ENCODE measurements at regions not wholly inside any gene's neighbourhood (a gene's known extent, or its start where the extent isn't known, plus 50 kb on each side); places are given as distances from the start of the nearest gene placed in this dataset.

- H3K27ac ChIP-seq (ENCODE audit: low read depth, low read length): no peak overlapping the region
- no peaks in the 10 kb centered on the region for H3K27me3 ChIP-seq (ENCODE audit: insufficient read depth, low read length)
- DNase-seq: no peak
- H3K4me1 Mint-ChIP-seq: no peaks in the 10 kb centered on the region
- H3K36me3 ChIP-seq (ENCODE audit: insufficient read depth, low read length): no peaks in the 10 kb centered on the region
- H3K9me3 Mint-ChIP-seq: peaks cover 0 to 15% (median 4%) of the 10 kb centered on the region in 8 donors
- intact Hi-C loops (cut with micrococcal nuclease): no loop called here
- H3K4me3 Mint-ChIP-seq: no peak overlapping the region
- CTCF ChIA-PET (ENCODE audit: partially characterized antibody): no interaction called here
- H3K4me3 ChIP-seq (ENCODE audit: low read length in 2 of 2): no peak overlapping the region
- no peak overlapping the region for H3K27ac Mint-ChIP-seq
- H3K9me3 ChIP-seq (ENCODE audit: control insufficient read depth in 1 of 2, low read length in 2 of 2): no peaks in the 10 kb centered on the region
- POLR2A ChIA-PET (ENCODE audit: partially characterized antibody): no interaction called here
- H3K36me3 Mint-ChIP-seq: no peaks in the 10 kb centered on the region
- H3K27me3 Mint-ChIP-seq: no peaks in the 10 kb centered on the region
- no peaks in the 10 kb centered on the region for H3K4me1 ChIP-seq (ENCODE audit: insufficient read depth, low read length)
Measured at GRCh38 chr5:167123126-167123525, 1168.3 kb upstream of the WWC1 start.

DNA sequence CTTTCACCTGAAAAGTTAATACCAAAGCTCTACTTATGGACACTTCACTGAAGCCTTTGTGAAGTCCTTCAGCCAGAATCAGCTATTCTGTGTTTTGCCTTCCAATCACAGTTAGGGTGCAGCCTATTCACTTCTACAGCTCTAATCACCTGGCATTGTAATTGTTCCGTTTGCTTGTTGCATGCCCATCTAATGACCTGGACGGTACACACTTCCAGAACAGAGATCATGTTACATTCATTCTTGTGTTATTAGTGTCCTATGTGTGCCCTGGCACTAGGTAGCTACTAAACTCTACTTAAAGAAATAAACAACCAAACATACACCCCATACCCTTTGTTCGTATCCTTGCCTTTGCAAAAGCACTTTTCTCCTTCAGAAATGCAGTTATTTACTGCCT lies 1162.9 kb upstream of the WWC1 start:
- CTCF ChIA-PET (ENCODE audit: partially characterized antibody): no interaction called here
- H3K36me3 ChIP-seq (ENCODE audit: insufficient read depth, low read length): no peaks in the 10 kb centered on the region
- POLR2A ChIA-PET (ENCODE audit: partially characterized antibody): no interaction called here
- H3K9me3 Mint-ChIP-seq: peaks cover 0 to 12% (median 4%) of the 10 kb centered on the region in 8 donors
- H3K27me3 Mint-ChIP-seq: no peaks in the 10 kb centered on the region
- no peaks in the 10 kb centered on the region for H3K4me1 ChIP-seq (ENCODE audit: insufficient read depth, low read length)
- H3K4me1 Mint-ChIP-seq: no peaks in the 10 kb centered on the region
- no peak overlapping the region for H3K4me3 Mint-ChIP-seq
- DNase-seq: no peak
- H3K27me3 ChIP-seq (ENCODE audit: insufficient read depth, low read length): no peaks in the 10 kb centered on the region
- intact Hi-C loops (cut with micrococcal nuclease): no loop called here
- no peak overlapping the region for H3K27ac Mint-ChIP-seq
- H3K4me3 ChIP-seq (ENCODE audit: low read length in 2 of 2): no peak overlapping the region
- H3K27ac ChIP-seq (ENCODE audit: low read depth, low read length): no peak overlapping the region
- H3K9me3 ChIP-seq (ENCODE audit: control insufficient read depth in 1 of 2, low read length in 2 of 2): no peaks in the 10 kb centered on the region
- no peaks in the 10 kb centered on the region for H3K36me3 Mint-ChIP-seq

DNA sequence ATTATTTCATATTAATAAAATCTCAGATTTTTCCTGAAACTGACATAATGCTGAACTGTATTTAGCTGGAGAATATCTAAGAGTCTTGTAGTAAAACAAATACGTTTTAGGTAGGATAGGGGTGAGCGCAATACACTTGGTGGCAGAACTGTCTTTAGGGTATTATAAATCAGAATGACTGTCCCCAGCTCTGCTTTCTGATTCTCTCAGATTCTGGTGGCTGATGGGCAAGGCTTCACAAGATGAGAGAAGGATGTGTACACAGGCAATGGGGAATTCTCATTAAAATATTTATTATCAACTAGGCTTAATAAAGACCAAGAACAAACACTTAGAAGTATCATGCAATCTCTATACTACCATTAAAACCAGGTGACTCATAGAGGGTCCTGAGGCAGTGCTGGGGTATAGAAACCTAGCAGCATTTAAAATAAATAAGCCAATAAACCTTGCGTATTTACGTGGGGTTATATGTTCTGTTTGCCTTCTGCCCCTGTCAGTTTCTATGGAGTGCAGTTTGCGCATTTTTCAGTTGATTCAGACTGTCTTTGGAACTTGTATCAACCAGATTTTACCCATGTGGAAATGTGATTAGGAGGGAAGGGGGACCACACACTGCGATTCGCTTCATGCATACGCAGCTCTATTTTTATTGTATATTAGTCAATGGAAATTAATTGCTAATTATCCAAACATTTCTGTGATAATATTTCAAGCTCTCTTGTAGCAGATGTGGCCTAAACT lies 1150.7 kb upstream of the WWC1 start:
- intact Hi-C loops (cut with micrococcal nuclease): no loop called here
- H3K4me3 Mint-ChIP-seq: no peak overlapping the region
- Histone ChIP-seq H3K36me3 (ENCODE audit: insufficient read depth, low read length) (no peaks in the 10 kb centered on the region), H3K27ac (ENCODE audit: low read depth, low read length) (no peak overlapping the region), H3K4me1 (ENCODE audit: insufficient read depth, low read length) (no peaks in the 10 kb centered on the region), H3K27me3 (ENCODE audit: insufficient read depth, low read length) (no peaks in the 10 kb centered on the region), H3K4me3 (ENCODE audit: low read length in 2 of 2) (no peak overlapping the region), H3K9me3 (ENCODE audit: control insufficient read depth in 1 of 2, low read length in 2 of 2) (no peaks in the 10 kb centered on the region)
- H3K27me3 Mint-ChIP-seq: no peaks in the 10 kb centered on the region
- no peaks in the 10 kb centered on the region for H3K4me1 Mint-ChIP-seq
- CTCF ChIA-PET (ENCODE audit: partially characterized antibody): no interaction called here
- H3K27ac Mint-ChIP-seq: no peak overlapping the region
- no peak for DNase-seq
- H3K36me3 Mint-ChIP-seq: no peaks in the 10 kb centered on the region
- POLR2A ChIA-PET (ENCODE audit: partially characterized antibody): no interaction called here
- peaks cover 0 to 13% (median 5%) of the 10 kb centered on the region in 8 donors for H3K9me3 Mint-ChIP-seq

DNA sequence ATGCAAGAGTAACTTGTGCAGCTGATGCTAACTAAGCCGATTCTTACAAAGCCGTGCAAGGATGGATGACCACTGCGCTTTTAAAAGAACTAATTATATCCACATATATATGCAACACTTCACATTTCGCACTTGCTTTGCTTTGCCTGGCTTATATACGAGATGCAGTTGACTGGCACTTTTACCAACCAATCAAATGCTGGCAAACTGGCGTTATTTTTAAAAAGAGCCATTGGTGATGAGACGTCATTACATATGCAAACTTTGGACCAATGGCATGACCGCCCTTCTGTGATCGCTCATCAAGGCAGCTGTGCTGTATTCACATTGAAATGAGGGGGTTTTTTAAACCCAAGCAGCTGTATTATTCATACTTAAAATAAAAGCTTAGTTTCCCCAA lies 1147.7 kb upstream of the WWC1 start:
- Histone ChIP-seq H3K4me1 (ENCODE audit: insufficient read depth, low read length) (no peaks in the 10 kb centered on the region), H3K27me3 (ENCODE audit: insufficient read depth, low read length) (no peaks in the 10 kb centered on the region), H3K4me3 (ENCODE audit: low read length in 2 of 2) (no peak overlapping the region), H3K9me3 (ENCODE audit: control insufficient read depth in 1 of 2, low read length in 2 of 2) (no peaks in the 10 kb centered on the region), H3K36me3 (ENCODE audit: insufficient read depth, low read length) (no peaks in the 10 kb centered on the region), H3K27ac (ENCODE audit: low read depth, low read length) (no peak overlapping the region)
- no peaks in the 10 kb centered on the region for H3K36me3 Mint-ChIP-seq
- H3K9me3 Mint-ChIP-seq: peaks cover 0 to 13% (median 5%) of the 10 kb centered on the region in 8 donors
- no peaks in the 10 kb centered on the region for H3K4me1 Mint-ChIP-seq
- intact Hi-C loops (cut with micrococcal nuclease): no loop called here
- POLR2A ChIA-PET (ENCODE audit: partially characterized antibody): no interaction called here
- no peak for DNase-seq
- H3K27me3 Mint-ChIP-seq: no peaks in the 10 kb centered on the region
- no peak overlapping the region for H3K4me3 Mint-ChIP-seq
- H3K27ac Mint-ChIP-seq: no peak overlapping the region
- CTCF ChIA-PET (ENCODE audit: partially characterized antibody): no interaction called here

- Mint-ChIP-seq H3K4me1 (no peaks in the 10 kb centered on the region), H3K9me3 (peaks cover 0 to 13% (median 4%) of the 10 kb centered on the region in 8 donors), H3K36me3 (no peaks in the 10 kb centered on the region), H3K27ac (no peak overlapping the region), H3K4me3 (no peak overlapping the region), H3K27me3 (no peaks in the 10 kb centered on the region)
- Histone ChIP-seq H3K27me3 (ENCODE audit: insufficient read depth, low read length) (no peaks in the 10 kb centered on the region), H3K27ac (ENCODE audit: low read depth, low read length) (no peak overlapping the region), H3K4me3 (ENCODE audit: low read length in 2 of 2) (no peak overlapping the region), H3K4me1 (ENCODE audit: insufficient read depth, low read length) (no peaks in the 10 kb centered on the region), H3K36me3 (ENCODE audit: insufficient read depth, low read length) (no peaks in the 10 kb centered on the region), H3K9me3 (ENCODE audit: control insufficient read depth in 1 of 2, low read length in 2 of 2) (no peaks in the 10 kb centered on the region)
- POLR2A ChIA-PET (ENCODE audit: partially characterized antibody): no interaction called here
- no peak for DNase-seq
- intact Hi-C loops (cut with micrococcal nuclease): no loop called here
- CTCF ChIA-PET (ENCODE audit: partially characterized antibody): no interaction called here
Measured at GRCh38 chr5:167145841-167146240, 1145.6 kb upstream of the WWC1 start.

DNA sequence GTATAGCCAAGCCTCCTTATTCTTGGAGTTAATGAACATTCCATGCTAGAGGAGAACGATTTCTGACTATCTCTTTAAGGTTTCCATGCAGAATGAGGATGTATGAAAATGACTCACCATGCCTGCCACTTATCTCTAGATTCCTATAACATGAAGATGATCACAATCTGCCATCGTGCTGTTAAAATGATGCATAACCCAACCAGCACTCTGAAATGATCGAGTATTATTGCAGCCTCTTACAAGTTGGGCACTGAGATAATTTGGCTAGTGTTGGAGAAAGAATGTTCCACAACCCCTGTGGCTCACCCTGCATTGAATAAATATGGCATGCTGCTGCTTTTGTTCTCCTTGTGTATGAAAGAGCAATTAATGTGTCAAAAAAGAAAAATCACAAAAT lies 1143.6 kb upstream of the WWC1 start:
- POLR2A ChIA-PET (ENCODE audit: partially characterized antibody): no interaction called here
- intact Hi-C loops (cut with micrococcal nuclease): no loop called here

DNA sequence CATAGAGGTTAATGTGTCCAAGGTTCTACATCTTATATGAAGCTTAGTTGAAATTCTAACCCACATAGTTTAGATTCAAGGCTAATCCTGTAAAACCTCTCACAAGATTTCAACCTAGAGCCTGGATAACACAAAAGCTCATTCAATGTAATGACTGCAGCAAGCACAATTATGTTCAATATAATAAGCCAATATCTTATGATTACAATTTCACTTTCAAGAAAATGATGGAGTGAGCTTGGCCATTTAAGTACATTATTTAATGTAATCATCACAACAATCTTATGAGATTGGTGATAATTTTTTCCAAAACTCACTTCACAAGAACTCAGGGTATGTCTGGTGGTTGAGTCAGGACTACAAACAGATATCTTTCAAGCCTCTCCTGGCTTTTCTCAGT lies 1140.8 kb upstream of the WWC1 start:
- no peaks in the 10 kb centered on the region for H3K36me3 ChIP-seq (ENCODE audit: insufficient read depth, low read length)
- H3K27ac ChIP-seq (ENCODE audit: low read depth, low read length): no peak overlapping the region
- intact Hi-C loops (cut with micrococcal nuclease): no loop called here
- H3K4me1 ChIP-seq (ENCODE audit: insufficient read depth, low read length): no peaks in the 10 kb centered on the region
- ChIA-PET POLR2A (ENCODE audit: partially characterized antibody) (no interaction called here), CTCF (ENCODE audit: partially characterized antibody) (no interaction called here)
- H3K27me3 Mint-ChIP-seq: no peaks in the 10 kb centered on the region
- no peaks in the 10 kb centered on the region for H3K9me3 ChIP-seq (ENCODE audit: control insufficient read depth in 1 of 2, low read length in 2 of 2)
- DNase-seq: no peak
- no peak overlapping the region for H3K27ac Mint-ChIP-seq
- no peaks in the 10 kb centered on the region for H3K36me3 Mint-ChIP-seq
- peaks cover 0 to 7% (median under 1%) of the 10 kb centered on the region in 8 donors for H3K9me3 Mint-ChIP-seq
- no peaks in the 10 kb centered on the region for H3K4me1 Mint-ChIP-seq
- no peak overlapping the region for H3K4me3 ChIP-seq (ENCODE audit: low read length in 2 of 2)
- no peak overlapping the region for H3K4me3 Mint-ChIP-seq
- H3K27me3 ChIP-seq (ENCODE audit: insufficient read depth, low read length): no peaks in the 10 kb centered on the region

More for the DNA sequence above, 1143.6 kb upstream of the WWC1 start:
- Mint-ChIP-seq H3K27ac (no peak overlapping the region), H3K4me1 (no peaks in the 10 kb centered on the region), H3K27me3 (no peaks in the 10 kb centered on the region), H3K9me3 (peaks cover 0 to 8% (median 3%) of the 10 kb centered on the region in 8 donors), H3K36me3 (no peaks in the 10 kb centered on the region), H3K4me3 (no peak overlapping the region)
- Histone ChIP-seq H3K9me3 (ENCODE audit: control insufficient read depth in 1 of 2, low read length in 2 of 2) (no peaks in the 10 kb centered on the region), H3K36me3 (ENCODE audit: insufficient read depth, low read length) (no peaks in the 10 kb centered on the region), H3K4me3 (ENCODE audit: low read length in 2 of 2) (no peak overlapping the region), H3K4me1 (ENCODE audit: insufficient read depth, low read length) (no peaks in the 10 kb centered on the region), H3K27me3 (ENCODE audit: insufficient read depth, low read length) (no peaks in the 10 kb centered on the region), H3K27ac (ENCODE audit: low read depth, low read length) (no peak overlapping the region)
- no peak for DNase-seq
- CTCF ChIA-PET (ENCODE audit: partially characterized antibody): no interaction called here

DNA sequence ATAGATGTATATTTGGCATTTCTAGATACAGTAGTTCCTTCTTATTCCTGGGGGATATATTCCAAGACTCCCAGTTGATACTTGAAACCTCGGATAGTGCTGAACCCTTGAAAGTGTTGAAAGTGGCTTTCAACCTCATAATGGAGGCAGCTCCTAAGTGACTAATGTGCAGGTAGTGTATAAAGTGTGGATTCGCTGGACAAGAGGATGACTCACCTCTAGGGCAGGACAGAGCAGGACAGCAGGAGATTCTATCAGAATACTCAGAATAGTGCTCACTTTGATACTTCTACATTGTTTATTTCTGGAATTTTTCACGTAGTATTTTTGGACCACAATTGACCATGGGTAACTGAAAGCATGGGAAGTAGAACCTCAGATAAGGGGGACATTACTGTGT lies 1138.9 kb upstream of the WWC1 start:
- Histone ChIP-seq H3K4me3 (ENCODE audit: low read length in 2 of 2) (no peak overlapping the region), H3K27ac (ENCODE audit: low read depth, low read length) (no peak overlapping the region), H3K27me3 (ENCODE audit: insufficient read depth, low read length) (no peaks in the 10 kb centered on the region), H3K36me3 (ENCODE audit: insufficient read depth, low read length) (no peaks in the 10 kb centered on the region), H3K9me3 (ENCODE audit: control insufficient read depth in 1 of 2, low read length in 2 of 2) (no peaks in the 10 kb centered on the region), H3K4me1 (ENCODE audit: insufficient read depth, low read length) (no peaks in the 10 kb centered on the region)
- no peak for DNase-seq
- Mint-ChIP-seq H3K9me3 (peaks cover 0 to 5% (median 0%) of the 10 kb centered on the region in 8 donors), H3K4me1 (no peaks in the 10 kb centered on the region), H3K4me3 (no peak overlapping the region), H3K36me3 (no peaks in the 10 kb centered on the region), H3K27me3 (no peaks in the 10 kb centered on the region), H3K27ac (no peak overlapping the region)
- ChIA-PET CTCF (ENCODE audit: partially characterized antibody) (no interaction called here), POLR2A (ENCODE audit: partially characterized antibody) (no interaction called here)
- intact Hi-C loops (cut with micrococcal nuclease): no loop called here

Measured in CD4-positive, alpha-beta memory T cell (primary cell).